ENCODE measurements at regions not wholly inside any gene's neighbourhood (a gene's known extent, or its start where the extent isn't known, plus 50 kb on each side); places are given as distances from the start of the nearest gene placed in this dataset.

- TF ChIP-seq CTCF (IDR thresholded peaks at IDR 0.05) (no peak), POLR2A (IDR thresholded peaks at IDR 0.05) (no peak)
Measured at GRCh38 chr1:73382966-73383365, 815.0 kb downstream of the LRRIQ3 start.

Data from heart left ventricle (tissue), 13 donors.